ENCODE measurements at regions not wholly inside any gene's neighbourhood (a gene's known extent, or its start where the extent isn't known, plus 50 kb on each side); places are given as distances from the start of the nearest gene placed in this dataset.

DNA sequence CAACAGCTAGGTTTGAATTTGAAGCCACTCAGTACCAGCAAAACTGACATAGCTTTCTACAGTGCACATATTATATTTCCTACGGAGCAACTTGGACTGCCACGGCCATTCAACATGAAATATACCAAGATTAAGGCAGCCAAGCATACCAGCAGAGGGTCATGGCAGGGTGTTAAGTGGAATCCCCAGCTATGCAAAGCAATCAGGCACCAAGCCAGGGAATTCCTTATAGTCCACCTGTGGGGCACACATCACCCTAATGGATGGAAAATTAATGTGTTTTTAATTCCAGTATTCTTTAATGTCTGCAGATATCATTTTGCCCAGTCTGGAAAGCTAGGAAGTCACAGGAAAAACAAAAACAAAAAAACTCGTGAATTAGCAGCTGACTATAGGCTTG is 1190.3 kb downstream of the EFNB2 start:
- TF ChIP-seq, protein P1, sequence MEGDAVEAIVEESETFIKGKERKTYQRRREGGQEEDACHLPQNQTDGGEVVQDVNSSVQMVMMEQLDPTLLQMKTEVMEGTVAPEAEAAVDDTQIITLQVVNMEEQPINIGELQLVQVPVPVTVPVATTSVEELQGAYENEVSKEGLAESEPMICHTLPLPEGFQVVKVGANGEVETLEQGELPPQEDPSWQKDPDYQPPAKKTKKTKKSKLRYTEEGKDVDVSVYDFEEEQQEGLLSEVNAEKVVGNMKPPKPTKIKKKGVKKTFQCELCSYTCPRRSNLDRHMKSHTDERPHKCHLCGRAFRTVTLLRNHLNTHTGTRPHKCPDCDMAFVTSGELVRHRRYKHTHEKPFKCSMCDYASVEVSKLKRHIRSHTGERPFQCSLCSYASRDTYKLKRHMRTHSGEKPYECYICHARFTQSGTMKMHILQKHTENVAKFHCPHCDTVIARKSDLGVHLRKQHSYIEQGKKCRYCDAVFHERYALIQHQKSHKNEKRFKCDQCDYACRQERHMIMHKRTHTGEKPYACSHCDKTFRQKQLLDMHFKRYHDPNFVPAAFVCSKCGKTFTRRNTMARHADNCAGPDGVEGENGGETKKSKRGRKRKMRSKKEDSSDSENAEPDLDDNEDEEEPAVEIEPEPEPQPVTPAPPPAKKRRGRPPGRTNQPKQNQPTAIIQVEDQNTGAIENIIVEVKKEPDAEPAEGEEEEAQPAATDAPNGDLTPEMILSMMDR (IDR thresholded peaks at IDR 0.05; ENCODE audit: low read depth, low read length, poor library complexity, severe bottlenecking), result no peak
- no peak for TF ChIP-seq EZH2phosphoT487 (IDR thresholded peaks at IDR 0.05; ENCODE audit: borderline replicate concordance, low read length)
